GM23338 (cell line): ENCODE measurements at regions not wholly inside any gene's neighbourhood (a gene's known extent, or its start where the extent isn't known, plus 50 kb on each side); places are given as distances from the start of the nearest gene placed in this dataset.

Experiments
- ATAC-seq: fragments of 200-7000 bp; cut with Tn5 transposase; 3 replicates; pipeline ENCODE4 v1.9.1; 2020
- DNase-seq: peaks from one replicate; pipeline ENCODE4 v3.0.0-alpha.2; 2015; ENCODE audit warnings: low spot score
- H2AFZ ChIP-seq: fragments of 200-600 bp; sonication (generic); 2 replicates; pipeline ENCODE4 v1.8.0; 2016; ENCODE audit warnings: antibody characterized with exemption, mild to moderate bottlenecking, moderate library complexity
- H3F3A ChIP-seq: fragments of 200-600 bp; sonication (generic); replicated peaks from 2 replicates; pipeline ENCODE4 v1.8.0; 2017; ENCODE audit warnings: antibody characterized with exemption, mixed run types, low read depth
- H3K27ac ChIP-seq: fragments of 200-600 bp; sonication (generic); 2 replicates; pipeline ENCODE4 v1.6.1; 2016; ENCODE audit warnings: low read depth
- H3K27me3 ChIP-seq: fragments of 200-600 bp; sonication (generic); 2 replicates; pipeline ENCODE4 v1.8.0; 2016; ENCODE audit warnings: mild to moderate bottlenecking, mixed run types, moderate library complexity; ENCODE audit not compliant: insufficient read depth
- H3K36me3 ChIP-seq: fragments of 200-600 bp; sonication (generic); 2 replicates; pipeline ENCODE4 v1.8.0; 2016; ENCODE audit warnings: mild to moderate bottlenecking; ENCODE audit not compliant: insufficient read depth
- H3K4me1 ChIP-seq: fragments of 200-600 bp; sonication (generic); 2 replicates; pipeline ENCODE4 v1.8.0; 2016; ENCODE audit warnings: mild to moderate bottlenecking, moderate library complexity; ENCODE audit not compliant: insufficient read depth
- H3K4me2 ChIP-seq: fragments of 200-600 bp; sonication (generic); 2 replicates; pipeline ENCODE4 v1.7.1; 2017; ENCODE audit warnings: mixed run types
- H3K4me3 ChIP-seq: fragments of 200-600 bp; sonication (generic); 2 replicates; pipeline ENCODE4 v1.6.1; 2016; ENCODE audit warnings: mixed run types
- H3K79me2 ChIP-seq: fragments of 200-600 bp; sonication (generic); replicated peaks from 2 replicates; pipeline ENCODE4 v1.8.0; 2017; ENCODE audit warnings: mild to moderate bottlenecking; ENCODE audit not compliant: insufficient read depth
- H3K9me2 ChIP-seq: fragments of 200-600 bp; sonication (generic); 2 replicates; pipeline ENCODE4 v1.8.0; 2017; ENCODE audit not compliant: insufficient read depth
- H4K20me1 ChIP-seq: fragments of 200-600 bp; sonication (generic); replicated peaks from 2 replicates; pipeline ENCODE4 v1.8.0; 2017; ENCODE audit warnings: mild to moderate bottlenecking; ENCODE audit not compliant: insufficient read depth
- H3K27ac Mint-ChIP-seq: 2 replicates; pipeline ENCODE4 v1.8.0; 2020; ENCODE audit warnings: inconsistent platforms, mild to moderate bottlenecking, moderate library complexity, mixed read lengths
- H3K27me3 Mint-ChIP-seq: 3 replicates; pipeline ENCODE4 v1.8.0; 2022; ENCODE audit warnings: low read depth, mild to moderate bottlenecking, moderate library complexity, mixed read lengths, inconsistent platforms; ENCODE audit not compliant: insufficient read depth, poor library complexity
- H3K36me3 Mint-ChIP-seq: 3 replicates; pipeline ENCODE4 v1.8.0; 2021; ENCODE audit warnings: low read depth, mild to moderate bottlenecking, inconsistent platforms, moderate library complexity, mixed read lengths
- H3K4me1 Mint-ChIP-seq: 3 replicates; pipeline ENCODE4 v1.8.0; 2020; ENCODE audit warnings: mild to moderate bottlenecking, inconsistent platforms, mixed read lengths
- H3K4me3 Mint-ChIP-seq: 3 replicates; pipeline ENCODE4 v1.8.0; 2021; ENCODE audit warnings: moderate library complexity, mild to moderate bottlenecking, inconsistent platforms, mixed read lengths
- H3K9me3 Mint-ChIP-seq: 3 replicates; pipeline ENCODE4 v1.8.0; 2020; ENCODE audit warnings: moderate library complexity, mild to moderate bottlenecking, inconsistent platforms, mixed read lengths
- CREB1 ChIP-seq: fragments of 250-450 bp; sonication (Bioruptor Pico); IDR thresholded peaks from 2 replicates; pipeline ENCODE4 v1.5.0; 2020; ENCODE audit warnings: low read depth, mild to moderate bottlenecking, moderate library complexity
- EZH2 ChIP-seq: fragments of 200-600 bp; sonication (generic); IDR thresholded peaks from one replicate; pipeline ENCODE4 v1.8.0; 2017; ENCODE audit warnings: antibody characterized with exemption, mild to moderate bottlenecking, low read depth; ENCODE audit not compliant: unreplicated experiment
- EZH2phosphoT487 ChIP-seq: fragments of 200-600 bp; sonication (generic); IDR thresholded peaks from one replicate; pipeline ENCODE4 v1.8.1; 2018; ENCODE audit warnings: antibody characterized with exemption; ENCODE audit not compliant: unreplicated experiment
- JUNB ChIP-seq: IDR thresholded peaks from one replicate; pipeline ENCODE4 v1.6.1; 2016; ENCODE audit warnings: antibody characterized with exemption; ENCODE audit not compliant: unreplicated experiment
- NANOG ChIP-seq: IDR thresholded peaks from 2 replicates; pipeline ENCODE4 v1.6.1; 2016; ENCODE audit warnings: antibody characterized with exemption, borderline replicate concordance
- POLR2AphosphoS5 ChIP-seq: IDR thresholded peaks from 2 replicates; pipeline ENCODE4 v1.6.1; 2016; ENCODE audit warnings: antibody characterized with exemption, low read depth
- STAT1 ChIP-seq: IDR thresholded peaks from one replicate; pipeline ENCODE4 v1.6.1; 2016; ENCODE audit warnings: antibody characterized with exemption; ENCODE audit not compliant: unreplicated experiment
- ZNF114 ChIP-seq: fragments of 250-450 bp; sonication (Bioruptor Pico); IDR thresholded peaks from 2 replicates; pipeline ENCODE4 v1.5.0; 2020; ENCODE audit warnings: mild to moderate bottlenecking, moderate library complexity
- ZNF331 ChIP-seq: fragments of 250-450 bp; sonication (Bioruptor Pico); IDR thresholded peaks from 2 replicates; pipeline ENCODE4 v1.5.0; 2020; ENCODE audit warnings: low read depth, mild to moderate bottlenecking, moderate library complexity
- TF ChIP-seq, protein P1 (sequence below): IDR thresholded peaks from 2 replicates; pipeline ENCODE4 v1.6.1; 2016; ENCODE audit warnings: antibody characterized with exemption
- TF ChIP-seq, protein P2 (sequence below): fragments of 250-450 bp; sonication (Bioruptor Pico); IDR thresholded peaks from 2 replicates; pipeline ENCODE4 v1.5.0; 2020; ENCODE audit warnings: mild to moderate bottlenecking, moderate library complexity
- TF ChIP-seq, protein P3 (sequence below), 2 experiments: fragments of 200-600 bp in 1 of 2; sonication (generic) in 1 of 2; conservative IDR thresholded peaks; 2 replicates each; pipeline versions ENCODE4 v1.5.1 to v1.6.1; 2016 to 2017; ENCODE audit warnings: antibody characterized with exemption in 2 of 2, low read depth in 2 of 2, mild to moderate bottlenecking in 2 of 2, moderate library complexity in 1 of 2

DNA sequence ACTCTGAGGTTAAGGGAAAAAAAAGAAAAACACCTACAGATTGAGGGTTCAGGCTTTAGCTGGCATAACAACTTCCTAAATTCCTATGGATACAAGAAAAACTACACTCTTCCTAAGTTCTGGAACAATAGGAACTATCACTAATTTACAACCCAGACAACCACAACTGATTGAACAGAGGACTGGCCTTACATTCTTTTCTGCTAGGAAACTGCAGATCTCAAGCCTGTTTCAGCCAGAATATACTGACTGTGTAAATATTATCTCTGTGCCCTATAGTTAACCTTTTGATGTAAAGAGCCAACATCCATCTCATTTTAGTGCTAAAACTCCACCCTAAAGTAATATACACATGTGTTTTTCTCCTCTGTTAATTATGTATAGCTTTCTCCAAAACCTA, 1186.5 kb upstream of the TMPRSS15 start:
- Histone ChIP-seq H3K27ac (no peak overlapping the region), H4K20me1 (no peaks in the 10 kb centered on the region), H3K36me3 (no peaks in the 10 kb centered on the region), H3K4me2 (no peak overlapping the region), H2AFZ (no peak overlapping the region), H3K4me3 (no peak overlapping the region), H3K27me3 (no peaks in the 10 kb centered on the region), H3K9me2 (no peaks in the 10 kb centered on the region), H3F3A (no peaks in the 10 kb centered on the region), H3K4me1 (no peaks in the 10 kb centered on the region), H3K79me2 (no peaks in the 10 kb centered on the region)
- H3K9me3 Mint-ChIP-seq = no peaks in the 10 kb centered on the region
- no peaks in the 10 kb centered on the region for H3K36me3 Mint-ChIP-seq
- H3K27ac Mint-ChIP-seq = no peak overlapping the region
- no peak overlapping the region for H3K4me3 Mint-ChIP-seq
- H3K4me1 Mint-ChIP-seq = no peaks in the 10 kb centered on the region
- TF ChIP-seq, protein P1, sequence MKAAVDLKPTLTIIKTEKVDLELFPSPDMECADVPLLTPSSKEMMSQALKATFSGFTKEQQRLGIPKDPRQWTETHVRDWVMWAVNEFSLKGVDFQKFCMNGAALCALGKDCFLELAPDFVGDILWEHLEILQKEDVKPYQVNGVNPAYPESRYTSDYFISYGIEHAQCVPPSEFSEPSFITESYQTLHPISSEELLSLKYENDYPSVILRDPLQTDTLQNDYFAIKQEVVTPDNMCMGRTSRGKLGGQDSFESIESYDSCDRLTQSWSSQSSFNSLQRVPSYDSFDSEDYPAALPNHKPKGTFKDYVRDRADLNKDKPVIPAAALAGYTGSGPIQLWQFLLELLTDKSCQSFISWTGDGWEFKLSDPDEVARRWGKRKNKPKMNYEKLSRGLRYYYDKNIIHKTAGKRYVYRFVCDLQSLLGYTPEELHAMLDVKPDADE = no peak
- TF ChIP-seq, protein P2, sequence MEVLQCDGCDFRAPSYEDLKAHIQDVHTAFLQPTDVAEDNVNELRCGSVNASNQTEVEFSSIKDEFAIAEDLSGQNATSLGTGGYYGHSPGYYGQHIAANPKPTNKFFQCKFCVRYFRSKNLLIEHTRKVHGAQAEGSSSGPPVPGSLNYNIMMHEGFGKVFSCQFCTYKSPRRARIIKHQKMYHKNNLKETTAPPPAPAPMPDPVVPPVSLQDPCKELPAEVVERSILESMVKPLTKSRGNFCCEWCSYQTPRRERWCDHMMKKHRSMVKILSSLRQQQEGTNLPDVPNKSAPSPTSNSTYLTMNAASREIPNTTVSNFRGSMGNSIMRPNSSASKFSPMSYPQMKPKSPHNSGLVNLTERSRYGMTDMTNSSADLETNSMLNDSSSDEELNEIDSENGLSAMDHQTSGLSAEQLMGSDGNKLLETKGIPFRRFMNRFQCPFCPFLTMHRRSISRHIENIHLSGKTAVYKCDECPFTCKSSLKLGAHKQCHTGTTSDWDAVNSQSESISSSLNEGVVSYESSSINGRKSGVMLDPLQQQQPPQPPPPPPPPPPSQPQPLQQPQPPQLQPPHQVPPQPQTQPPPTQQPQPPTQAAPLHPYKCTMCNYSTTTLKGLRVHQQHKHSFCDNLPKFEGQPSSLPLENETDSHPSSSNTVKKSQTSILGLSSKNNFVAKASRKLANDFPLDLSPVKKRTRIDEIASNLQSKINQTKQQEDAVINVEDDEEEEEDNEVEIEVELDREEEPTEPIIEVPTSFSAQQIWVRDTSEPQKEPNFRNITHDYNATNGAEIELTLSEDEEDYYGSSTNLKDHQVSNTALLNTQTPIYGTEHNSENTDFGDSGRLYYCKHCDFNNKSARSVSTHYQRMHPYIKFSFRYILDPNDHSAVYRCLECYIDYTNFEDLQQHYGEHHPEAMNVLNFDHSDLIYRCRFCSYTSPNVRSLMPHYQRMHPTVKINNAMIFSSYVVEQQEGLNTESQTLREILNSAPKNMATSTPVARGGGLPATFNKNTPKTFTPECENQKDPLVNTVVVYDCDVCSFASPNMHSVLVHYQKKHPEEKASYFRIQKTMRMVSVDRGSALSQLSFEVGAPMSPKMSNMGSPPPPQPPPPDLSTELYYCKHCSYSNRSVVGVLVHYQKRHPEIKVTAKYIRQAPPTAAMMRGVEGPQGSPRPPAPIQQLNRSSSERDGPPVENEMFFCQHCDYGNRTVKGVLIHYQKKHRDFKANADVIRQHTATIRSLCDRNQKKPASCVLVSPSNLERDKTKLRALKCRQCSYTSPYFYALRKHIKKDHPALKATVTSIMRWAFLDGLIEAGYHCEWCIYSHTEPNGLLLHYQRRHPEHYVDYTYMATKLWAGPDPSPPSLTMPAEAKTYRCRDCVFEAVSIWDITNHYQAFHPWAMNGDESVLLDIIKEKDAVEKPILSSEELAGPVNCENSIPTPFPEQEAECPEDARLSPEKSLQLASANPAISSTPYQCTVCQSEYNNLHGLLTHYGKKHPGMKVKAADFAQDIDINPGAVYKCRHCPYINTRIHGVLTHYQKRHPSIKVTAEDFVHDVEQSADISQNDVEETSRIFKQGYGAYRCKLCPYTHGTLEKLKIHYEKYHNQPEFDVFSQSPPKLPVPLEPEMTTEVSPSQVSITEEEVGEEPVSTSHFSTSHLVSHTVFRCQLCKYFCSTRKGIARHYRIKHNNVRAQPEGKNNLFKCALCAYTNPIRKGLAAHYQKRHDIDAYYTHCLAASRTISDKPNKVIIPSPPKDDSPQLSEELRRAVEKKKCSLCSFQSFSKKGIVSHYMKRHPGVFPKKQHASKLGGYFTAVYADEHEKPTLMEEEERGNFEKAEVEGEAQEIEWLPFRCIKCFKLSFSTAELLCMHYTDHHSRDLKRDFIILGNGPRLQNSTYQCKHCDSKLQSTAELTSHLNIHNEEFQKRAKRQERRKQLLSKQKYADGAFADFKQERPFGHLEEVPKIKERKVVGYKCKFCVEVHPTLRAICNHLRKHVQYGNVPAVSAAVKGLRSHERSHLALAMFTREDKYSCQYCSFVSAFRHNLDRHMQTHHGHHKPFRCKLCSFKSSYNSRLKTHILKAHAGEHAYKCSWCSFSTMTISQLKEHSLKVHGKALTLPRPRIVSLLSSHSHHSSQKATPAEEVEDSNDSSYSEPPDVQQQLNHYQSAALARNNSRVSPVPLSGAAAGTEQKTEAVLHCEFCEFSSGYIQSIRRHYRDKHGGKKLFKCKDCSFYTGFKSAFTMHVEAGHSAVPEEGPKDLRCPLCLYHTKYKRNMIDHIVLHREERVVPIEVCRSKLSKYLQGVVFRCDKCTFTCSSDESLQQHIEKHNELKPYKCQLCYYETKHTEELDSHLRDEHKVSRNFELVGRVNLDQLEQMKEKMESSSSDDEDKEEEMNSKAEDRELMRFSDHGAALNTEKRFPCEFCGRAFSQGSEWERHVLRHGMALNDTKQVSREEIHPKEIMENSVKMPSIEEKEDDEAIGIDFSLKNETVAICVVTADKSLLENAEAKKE (CRISPR knock-in tag) = no peak
- TF ChIP-seq CREB1 = no peak
- TF ChIP-seq NANOG = no peak
- TF ChIP-seq ZNF114 (CRISPR knock-in tag) = no peak
- TF ChIP-seq STAT1 = no peak
- TF ChIP-seq, protein P3, sequence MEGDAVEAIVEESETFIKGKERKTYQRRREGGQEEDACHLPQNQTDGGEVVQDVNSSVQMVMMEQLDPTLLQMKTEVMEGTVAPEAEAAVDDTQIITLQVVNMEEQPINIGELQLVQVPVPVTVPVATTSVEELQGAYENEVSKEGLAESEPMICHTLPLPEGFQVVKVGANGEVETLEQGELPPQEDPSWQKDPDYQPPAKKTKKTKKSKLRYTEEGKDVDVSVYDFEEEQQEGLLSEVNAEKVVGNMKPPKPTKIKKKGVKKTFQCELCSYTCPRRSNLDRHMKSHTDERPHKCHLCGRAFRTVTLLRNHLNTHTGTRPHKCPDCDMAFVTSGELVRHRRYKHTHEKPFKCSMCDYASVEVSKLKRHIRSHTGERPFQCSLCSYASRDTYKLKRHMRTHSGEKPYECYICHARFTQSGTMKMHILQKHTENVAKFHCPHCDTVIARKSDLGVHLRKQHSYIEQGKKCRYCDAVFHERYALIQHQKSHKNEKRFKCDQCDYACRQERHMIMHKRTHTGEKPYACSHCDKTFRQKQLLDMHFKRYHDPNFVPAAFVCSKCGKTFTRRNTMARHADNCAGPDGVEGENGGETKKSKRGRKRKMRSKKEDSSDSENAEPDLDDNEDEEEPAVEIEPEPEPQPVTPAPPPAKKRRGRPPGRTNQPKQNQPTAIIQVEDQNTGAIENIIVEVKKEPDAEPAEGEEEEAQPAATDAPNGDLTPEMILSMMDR (conservative IDR thresholded peaks at IDR 0.05; ENCODE audit: low read depth in 2 of 2) = no peak
- TF ChIP-seq ZNF331 (CRISPR knock-in tag) = no peak
- no peak for TF ChIP-seq POLR2AphosphoS5
- TF ChIP-seq EZH2 = no peak
- TF ChIP-seq JUNB = no peak
- TF ChIP-seq EZH2phosphoT487 = no peak
- no peak for ATAC-seq
- no peak for DNase-seq
- H3K27me3 Mint-ChIP-seq = no peaks in the 10 kb centered on the region
